ENCODE measurements at regions not wholly inside any gene's neighbourhood (a gene's known extent, or its start where the extent isn't known, plus 50 kb on each side); places are given as distances from the start of the nearest gene placed in this dataset.

- no peak for DNase-seq (ENCODE audit: low read depth)
Observed at GRCh38 chr21:34022627-34023335, 50.6 kb upstream of the MRPS6 start.

GRCh38 chr21:34021726-34022125 is 51.7 kb upstream of the MRPS6 start:
- no peak for DNase-seq (ENCODE audit: low read depth)

- no peak for DNase-seq (ENCODE audit: low read depth)
Observed at GRCh38 chr21:34020983-34021553, 52.3 kb upstream of the MRPS6 start.

GRCh38 chr21:34020005-34020847 is 53.2 kb upstream of the MRPS6 start:
- DNase-seq (ENCODE audit: low read depth), result no peak

- no peak for DNase-seq (ENCODE audit: low read depth)
Observed at GRCh38 chr21:34019402-34019801, 54.0 kb upstream of the MRPS6 start.

- no peak for DNase-seq (ENCODE audit: low read depth)
Observed at GRCh38 chr21:34018910-34019309, 54.5 kb upstream of the MRPS6 start.

- no peak for DNase-seq (ENCODE audit: low read depth)
Observed at GRCh38 chr21:34018185-34018584, 55.2 kb upstream of the MRPS6 start.

- no peak for DNase-seq (ENCODE audit: low read depth)
Observed at GRCh38 chr21:34017039-34017961, 56.1 kb upstream of the MRPS6 start.

GRCh38 chr21:34012640-34013039 is 60.7 kb upstream of the MRPS6 start:
- DNase-seq (ENCODE audit: low read depth), result no peak

GRCh38 chr21:34011660-34012059 is 61.7 kb upstream of the MRPS6 start:
- no peak for DNase-seq (ENCODE audit: low read depth)

GRCh38 chr21:34009193-34009592 is 64.2 kb upstream of the MRPS6 start:
- DNase-seq (ENCODE audit: low read depth), result no peak

- no peak for DNase-seq (ENCODE audit: low read depth)
Observed at GRCh38 chr21:34008618-34009017, 64.8 kb upstream of the MRPS6 start.

GRCh38 chr21:34006611-34007168 is 66.7 kb upstream of the MRPS6 start:
- no peak for DNase-seq (ENCODE audit: low read depth)

- no peak for DNase-seq (ENCODE audit: low read depth)
Observed at GRCh38 chr21:34004974-34005373, 68.4 kb upstream of the MRPS6 start.

GRCh38 chr21:34004013-34004938 is 69.1 kb upstream of the MRPS6 start:
- no peak for DNase-seq (ENCODE audit: low read depth)

- no peak for DNase-seq (ENCODE audit: low read depth)
Observed at GRCh38 chr21:34003428-34003827, 70.0 kb upstream of the MRPS6 start.

- DNase-seq (ENCODE audit: low read depth), result no peak
Observed at GRCh38 chr21:34000375-34000774, 73.0 kb upstream of the MRPS6 start.

GRCh38 chr21:33998809-33999208 is 74.6 kb upstream of the MRPS6 start:
- DNase-seq (ENCODE audit: low read depth), result no peak

GRCh38 chr21:33998402-33998801 is 75.0 kb upstream of the MRPS6 start:
- no peak for DNase-seq (ENCODE audit: low read depth)

GRCh38 chr21:33997436-33997835 is 75.9 kb upstream of the MRPS6 start:
- DNase-seq (ENCODE audit: low read depth), result no peak

- no peak for DNase-seq (ENCODE audit: low read depth)
Observed at GRCh38 chr21:33994373-33994772, 78.8 kb upstream of the ATP5PO start.
